Adrenal gland (tissue), 5 donors: ENCODE measurements at regions not wholly inside any gene's neighbourhood (a gene's known extent, or its start where the extent isn't known, plus 50 kb on each side); places are given as distances from the start of the nearest gene placed in this dataset.

Experiments used
- CTCF ChIP-seq, 6 experiments: fragments of 450-650 bp in 4 of 6; fragments of 200-600 bp in 2 of 6; sonication (generic) in 1 of 6; IDR thresholded peaks; 1 replicate in 5 of 6; 2 replicates in 1 of 6; pipeline versions ENCODE4 v1.5.1 to v1.8.0; 2016 to 2021; ENCODE audit warnings: antibody characterized with exemption in 6 of 6, mild to moderate bottlenecking in 2 of 6, moderate library complexity in 1 of 6
- POLR2A ChIP-seq, 2 donors: fragments of 450-650 bp; IDR thresholded peaks; one replicate each; pipeline ENCODE4 v1.6.1; 2017; ENCODE audit warnings: antibody characterized with exemption in 2 of 2, mild to moderate bottlenecking in 2 of 2, moderate library complexity in 1 of 2
- donor health status: DM: no; HTN: no; CAD: no.

- TF ChIP-seq CTCF (IDR thresholded peaks at IDR 0.05) = no peak
- TF ChIP-seq POLR2A (IDR thresholded peaks at IDR 0.05) = no peak
Measured at GRCh38 chr2:13654416-13654815, 937.7 kb downstream of the TRIB2 start.
